H1 (cell line): ENCODE measurements at regions not wholly inside any gene's neighbourhood (a gene's known extent, or its start where the extent isn't known, plus 50 kb on each side); places are given as distances from the start of the nearest gene placed in this dataset.

Experiments
- CTCF ChIA-PET: fragments of 300-600 bp; sonication (Branson Sonifier 250); formaldehyde crosslinking; loops from one replicate; lab custom pipeline; 2021; ENCODE audit not compliant: partially characterized antibody; lab: Charles Lee
- POLR2A ChIA-PET: fragments of 300-600 bp; sonication (Branson Sonifier 250); formaldehyde crosslinking; loops from one replicate; lab custom pipeline; 2021; ENCODE audit warnings: inconsistent platforms; ENCODE audit not compliant: partially characterized antibody; lab: Charles Lee
- DNase-seq, 2 experiments: peaks; one replicate each; pipeline versions ENCODE4 v3.0.0 to v3.0.0-alpha.2; 2010 to 2022; ENCODE audit warnings: low spot score in 2 of 2, low read depth in 1 of 2, mixed read lengths in 1 of 2
- FAIRE-seq: peaks from 2 replicates; lab custom pipeline; 2011; peaks lifted over from hg19 to GRCh38; lab: Jason Lieb, UNC
- H2AFZ ChIP-seq: 2 replicates; pipeline ENCODE4 v1.8.1; 2012; ENCODE audit warnings: low read length, inconsistent platforms
- H2AK5ac ChIP-seq: 2 replicates; pipeline ENCODE4 v1.6.1; 2013; ENCODE audit warnings: low read depth, low read length
- H2BK120ac ChIP-seq: replicated peaks from 2 replicates; pipeline ENCODE3; 2013; ENCODE audit warnings: low read depth, low read length, inconsistent platforms
- H2BK12ac ChIP-seq: 2 replicates; pipeline ENCODE4 v1.6.1; 2013; ENCODE audit warnings: low read depth, low read length
- H2BK15ac ChIP-seq: 2 replicates; pipeline ENCODE4 v1.6.1; 2013; ENCODE audit warnings: low read length
- H2BK20ac ChIP-seq: 2 replicates; pipeline ENCODE4 v1.6.1; 2013; ENCODE audit warnings: low read length
- H2BK5ac ChIP-seq: 2 replicates; pipeline ENCODE4 v1.6.1; 2013; ENCODE audit warnings: low read depth, low read length
- H3K14ac ChIP-seq: 2 replicates; pipeline ENCODE4 v1.6.1; 2013; ENCODE audit warnings: inconsistent platforms; ENCODE audit not compliant: insufficient read length
- H3K18ac ChIP-seq: 2 replicates; pipeline ENCODE4 v1.6.1; 2013; ENCODE audit warnings: low read length; ENCODE audit errors: extremely low read depth
- H3K23ac ChIP-seq: 2 replicates; pipeline ENCODE4 v1.6.1; 2013; ENCODE audit warnings: inconsistent platforms; ENCODE audit not compliant: insufficient read length
- H3K23me2 ChIP-seq: 2 replicates; pipeline ENCODE4 v1.6.1; 2013; ENCODE audit warnings: low read depth, low read length
- H3K27ac ChIP-seq: 2 replicates; pipeline ENCODE4 v1.6.1; 2011; ENCODE audit warnings: low read depth, low read length, inconsistent platforms
- H3K27me3 ChIP-seq, 4 experiments: replicated peaks in 1 of 4; 1 replicate in 1 of 4; 2 replicates in 3 of 4; pipeline versions ENCODE4 v1.6.1 to v1.8.1; 2011 to 2013; ENCODE audit warnings: low read length in 3 of 4, mild to moderate bottlenecking in 3 of 4, inconsistent platforms in 2 of 4, mixed read lengths in 2 of 4, moderate library complexity in 1 of 4; ENCODE audit not compliant: control insufficient read depth in 3 of 4, insufficient read depth in 3 of 4; ENCODE audit errors: extremely low read depth in 1 of 4
- H3K36me3 ChIP-seq, 4 experiments: 2 replicates each; pipeline versions ENCODE4 v1.6.1 to v1.8.1; 2011 to 2013; ENCODE audit warnings: mild to moderate bottlenecking in 4 of 4, low read length in 3 of 4, moderate library complexity in 2 of 4, control low read depth in 1 of 4, inconsistent platforms in 1 of 4; ENCODE audit not compliant: insufficient read depth in 4 of 4, control insufficient read depth in 2 of 4
- H3K4ac ChIP-seq: replicated peaks from 2 replicates; pipeline ENCODE3; 2013; ENCODE audit warnings: low read length, low read depth, mixed read lengths, inconsistent platforms; ENCODE audit not compliant: insufficient read length
- H3K4me1 ChIP-seq, 4 experiments: replicated peaks in 1 of 4; 1 replicate in 1 of 4; 2 replicates in 3 of 4; pipeline versions ENCODE4 v1.6.1 to v1.8.1; 2011 to 2013; ENCODE audit warnings: low read length in 3 of 4, inconsistent platforms in 2 of 4, mixed read lengths in 1 of 4; ENCODE audit not compliant: insufficient read depth in 4 of 4, control insufficient read depth in 3 of 4
- H3K4me2 ChIP-seq, 2 experiments: 2 replicates each; pipeline versions ENCODE4 v1.6.1 to v1.8.1; 2011 to 2013; ENCODE audit warnings: low read depth in 2 of 2, low read length in 2 of 2, control low read depth in 1 of 2, inconsistent platforms in 1 of 2, mild to moderate bottlenecking in 1 of 2; ENCODE audit not compliant: insufficient read depth in 1 of 2
- H3K4me3 ChIP-seq, 4 experiments: fragments of 200-600, 300-600 bp in 1 of 4; sonication (generic), shearing (Covaris generic), sonication (Bioruptor Twin) in 1 of 4; 2 replicates each; pipeline versions ENCODE4 v1.5.1 to v1.8.1; 2011 to 2016; ENCODE audit warnings: low read length in 4 of 4, low read depth in 3 of 4, control low read depth in 2 of 4, inconsistent platforms in 2 of 4, mild to moderate bottlenecking in 2 of 4, mixed read lengths in 1 of 4, moderate library complexity in 1 of 4; ENCODE audit not compliant: insufficient read depth in 2 of 4; ENCODE audit errors: extremely low read depth in 1 of 4
- H3K56ac ChIP-seq: replicated peaks from 2 replicates; pipeline ENCODE3; 2013; ENCODE audit warnings: low read depth, mild to moderate bottlenecking, mixed read lengths, low read length, inconsistent platforms; ENCODE audit not compliant: insufficient read length
- H3K79me1 ChIP-seq: 2 replicates; pipeline ENCODE4 v1.6.1; 2013; ENCODE audit warnings: low read depth, low read length, control low read depth
- H3K79me2 ChIP-seq, 2 experiments: 2 replicates each; pipeline versions ENCODE4 v1.6.1 to v1.8.1; 2012 to 2013; ENCODE audit warnings: low read length in 2 of 2, mild to moderate bottlenecking in 2 of 2, inconsistent platforms in 1 of 2; ENCODE audit not compliant: insufficient read depth in 2 of 2, control insufficient read depth in 1 of 2
- H3K9ac ChIP-seq, 4 experiments: replicated peaks in 1 of 4; 1 replicate in 1 of 4; 2 replicates in 3 of 4; pipeline versions ENCODE4 v1.6.1 to v1.8.1; 2011 to 2013; ENCODE audit warnings: low read depth in 3 of 4, low read length in 3 of 4, control low read depth in 2 of 4, mild to moderate bottlenecking in 2 of 4, moderate library complexity in 2 of 4, inconsistent platforms in 1 of 4; ENCODE audit errors: extremely low read depth in 1 of 4
- H3K9me3 ChIP-seq, 2 experiments: 2 replicates each; pipeline versions ENCODE4 v1.6.1 to v1.8.1; 2012 to 2013; ENCODE audit warnings: mild to moderate bottlenecking in 2 of 2, moderate library complexity in 2 of 2, control low read depth in 1 of 2, inconsistent platforms in 1 of 2, low read depth in 1 of 2, low read length in 1 of 2, mixed read lengths in 1 of 2; ENCODE audit not compliant: insufficient read depth in 2 of 2
- H4K20me1 ChIP-seq, 2 experiments: replicated peaks in 1 of 2; 2 replicates each; pipeline versions ENCODE3 to v1.8.1; 2011 to 2013; ENCODE audit warnings: inconsistent platforms in 2 of 2, low read length in 2 of 2, mild to moderate bottlenecking in 1 of 2; ENCODE audit not compliant: insufficient read depth in 2 of 2, control insufficient read depth in 1 of 2
- H4K5ac ChIP-seq: 2 replicates; pipeline ENCODE4 v1.6.1; 2013; ENCODE audit warnings: low read length, low read depth, mixed read lengths, inconsistent platforms; ENCODE audit not compliant: insufficient read length
- H4K8ac ChIP-seq: 2 replicates; pipeline ENCODE4 v1.8.0; 2013; ENCODE audit warnings: mild to moderate bottlenecking, moderate library complexity, low read length, inconsistent platforms; ENCODE audit not compliant: insufficient read depth; ENCODE audit errors: extremely low read depth
- H4K91ac ChIP-seq: replicated peaks from 2 replicates; pipeline ENCODE3; 2013; ENCODE audit warnings: low read length, mixed read lengths, inconsistent platforms; ENCODE audit not compliant: insufficient read length
- CHD2 ChIP-seq: IDR thresholded peaks from 2 replicates; pipeline ENCODE4 v1.6.1; 2012; ENCODE audit warnings: low read length, improper control_type of control experiment
- CTCF ChIP-seq, 3 experiments: IDR thresholded peaks; 1 replicate in 2 of 3; 2 replicates in 1 of 3; pipeline versions ENCODE4 v1.5.1 to v1.6.1; 2011; ENCODE audit warnings: low read length in 3 of 3, mild to moderate bottlenecking in 3 of 3, inconsistent platforms in 2 of 3, low read depth in 1 of 3, moderate library complexity in 1 of 3; ENCODE audit not compliant: insufficient read depth in 1 of 3; ENCODE audit errors: control extremely low read depth in 1 of 3
- EP300 ChIP-seq, 2 experiments: IDR thresholded peaks; 1 replicate in 1 of 2; 2 replicates in 1 of 2; pipeline ENCODE4 v1.6.1; 2011 to 2012; ENCODE audit warnings: low read depth in 2 of 2, low read length in 2 of 2, mild to moderate bottlenecking in 2 of 2, borderline replicate concordance in 1 of 2, inconsistent platforms in 1 of 2, moderate library complexity in 1 of 2
- EZH2 ChIP-seq: fragments of 200-600 bp; sonication (generic); IDR thresholded peaks from 2 replicates; pipeline ENCODE4 v1.7.1; 2012; ENCODE audit warnings: low read depth, mild to moderate bottlenecking, moderate library complexity, low read length, inconsistent platforms; ENCODE audit not compliant: severe bottlenecking
- GABPA ChIP-seq: IDR thresholded peaks from 2 replicates; pipeline ENCODE4 v1.6.1; 2011; ENCODE audit warnings: mild to moderate bottlenecking, low read length, moderate library complexity, borderline replicate concordance; ENCODE audit not compliant: insufficient read depth
- JUND ChIP-seq: IDR thresholded peaks from 2 replicates; pipeline ENCODE4 v1.6.1; 2011; ENCODE audit warnings: mild to moderate bottlenecking, improper control_type of control experiment, low read length
- POLR2A ChIP-seq, 2 experiments: IDR thresholded peaks; 1 replicate in 1 of 2; 2 replicates in 1 of 2; pipeline ENCODE4 v1.6.1; 2011; ENCODE audit warnings: low read depth in 2 of 2, low read length in 2 of 2, mild to moderate bottlenecking in 2 of 2; ENCODE audit errors: control extremely low read depth in 1 of 2
- RNF2 ChIP-seq: fragments of 200-900, 300-1000 bp; sonication (generic); IDR thresholded peaks from 2 replicates; pipeline ENCODE4 v1.7.1; 2016; ENCODE audit warnings: borderline replicate concordance, low read depth, mild to moderate bottlenecking, antibody characterized with exemption, low read length; ENCODE audit not compliant: poor library complexity, severe bottlenecking; ENCODE audit errors: missing control alignments
- SIRT6 ChIP-seq: IDR thresholded peaks from one replicate; pipeline ENCODE4 v1.7.1; 2012; ENCODE audit warnings: low read length, inconsistent platforms
- TAF1 ChIP-seq: IDR thresholded peaks from 2 replicates; pipeline ENCODE4 v1.6.1; 2011; ENCODE audit warnings: mild to moderate bottlenecking, low read depth, low read length
- YY1 ChIP-seq: IDR thresholded peaks from 2 replicates; pipeline ENCODE4 v1.6.1; 2011; ENCODE audit warnings: low read depth, mild to moderate bottlenecking, low read length
- WGBS, 2 experiments: shearing (Covaris generic) in 1 of 2; methylation state at CpG; one replicate each; pipeline versions ENCODE4 v1.1.6 to v1.1.7; 2013 to 2015; ENCODE audit warnings: low lambda C conversion rate in 2 of 2, mixed read lengths in 2 of 2, inconsistent platforms in 1 of 2, low coverage in 1 of 2, missing lambda C conversion rate in 1 of 2; ENCODE audit not compliant: insufficient replicate concordance in 2 of 2, insufficient coverage in 1 of 2, insufficient read length in 1 of 2; ENCODE audit errors: extremely low coverage in 1 of 2, missing lambda C conversion rate in 1 of 2; 5-methylcytosine and 5-hydroxymethylcytosine counted together
- TF ChIP-seq, protein P1 (sequence below): IDR thresholded peaks from 2 replicates; pipeline ENCODE4 v1.6.1; 2012; ENCODE audit warnings: inconsistent platforms

DNA sequence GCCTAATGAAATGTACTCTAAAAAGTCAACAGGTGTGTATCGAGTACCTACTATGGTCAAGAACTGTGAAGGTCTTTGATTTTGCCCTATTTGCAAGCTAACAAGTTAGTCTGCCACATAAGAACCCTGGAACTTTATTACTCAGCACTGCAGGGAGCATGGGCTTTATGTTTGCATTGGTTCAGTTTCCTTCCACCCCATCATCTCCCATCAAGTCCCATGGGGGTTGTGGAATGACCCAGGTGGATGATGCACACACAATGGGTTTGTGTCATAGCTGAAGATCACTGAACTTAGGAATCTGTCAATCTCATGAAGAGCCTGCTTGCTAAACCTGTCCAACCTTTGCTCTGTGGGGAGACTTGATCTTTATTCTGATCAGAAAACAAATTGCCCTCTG is 265.5 kb downstream of the RPRM start:
- no peak overlapping the region for H2BK12ac ChIP-seq
- DNase-seq (no peak), FAIRE-seq (no peak)
- no peak overlapping the region for H3K23ac ChIP-seq
- CTCF ChIA-PET: interaction anchor here (0.6 to 1.5 kb wide), 4 partner anchors 23 to 269 kb away, joined by 3 to 4 read pairs (median 3); no protein-coding TSS in a partner anchor
- POLR2A ChIA-PET: no interaction called here
- no peak overlapping the region for H3K4me2 ChIP-seq
- H4K20me1 ChIP-seq: no peaks in the 10 kb centered on the region
- no peak overlapping the region for H4K91ac ChIP-seq
- H3K27ac ChIP-seq: no peak overlapping the region
- H2AK5ac ChIP-seq: no peak overlapping the region
- H3K4me3 ChIP-seq: no peak overlapping the region
- no peaks in the 10 kb centered on the region for H3K4me1 ChIP-seq
- H4K8ac ChIP-seq: no peak overlapping the region
- no peak overlapping the region for H3K9ac ChIP-seq
- H3K14ac ChIP-seq: no peak overlapping the region
- H3K27me3 ChIP-seq: no peaks in the 10 kb centered on the region
- H2BK15ac ChIP-seq: no peak overlapping the region
- no peak overlapping the region for H4K5ac ChIP-seq
- no peak overlapping the region for H2BK120ac ChIP-seq
- H3K36me3 ChIP-seq: no peaks in the 10 kb centered on the region
- H2BK5ac ChIP-seq: no peak overlapping the region
- H3K18ac ChIP-seq: no peak overlapping the region
- no peaks in the 10 kb centered on the region for H3K79me2 ChIP-seq
- H3K56ac ChIP-seq: no peak overlapping the region
- H2BK20ac ChIP-seq: no peak overlapping the region
- no peaks in the 10 kb centered on the region for H3K79me1 ChIP-seq
- no peak overlapping the region for H2AFZ ChIP-seq
- H3K4ac ChIP-seq: no peak overlapping the region
- no peaks in the 10 kb centered on the region for H3K23me2 ChIP-seq
- no peaks in the 10 kb centered on the region for H3K9me3 ChIP-seq
- 92% methylated on average over 1 of the region's 1 CpG; no CpG with 5 or more reads in 1 of the 2 experiments for WGBS, 2 experiments
- TF ChIP-seq GABPA: no peak
- no peak for TF ChIP-seq EZH2
- no peak for TF ChIP-seq CTCF (IDR thresholded peaks at IDR 0.05; ENCODE audit: control extremely low read depth in 1 of 3, insufficient read depth in 1 of 3, low read depth in 1 of 3, low read length in 3 of 3)
- TF ChIP-seq JUND: no peak
- no peak for TF ChIP-seq YY1
- no peak for TF ChIP-seq CHD2
- no peak for TF ChIP-seq RNF2
- no peak for TF ChIP-seq SIRT6
- no peak for TF ChIP-seq EP300 (IDR thresholded peaks at IDR 0.05; ENCODE audit: borderline replicate concordance in 1 of 2, low read depth in 2 of 2, low read length in 2 of 2)
- TF ChIP-seq, protein P1, sequence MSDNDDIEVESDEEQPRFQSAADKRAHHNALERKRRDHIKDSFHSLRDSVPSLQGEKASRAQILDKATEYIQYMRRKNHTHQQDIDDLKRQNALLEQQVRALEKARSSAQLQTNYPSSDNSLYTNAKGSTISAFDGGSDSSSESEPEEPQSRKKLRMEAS: no peak
- no peak for TF ChIP-seq TAF1
- no peak for TF ChIP-seq POLR2A (IDR thresholded peaks at IDR 0.05; ENCODE audit: control extremely low read depth in 1 of 2, low read depth in 2 of 2, low read length in 2 of 2)
